MM.1S (cell line): ENCODE measurements at regions not wholly inside any gene's neighbourhood (a gene's known extent, or its start where the extent isn't known, plus 50 kb on each side); places are given as distances from the start of the nearest gene placed in this dataset.

Source experiments
- DNase-seq: peaks from one replicate; pipeline ENCODE4 v3.0.0-alpha.2; 2015
- H2AFZ ChIP-seq: fragments of 300-600 bp; sonication (generic); 2 replicates; pipeline ENCODE4 v1.6.0; 2016; ENCODE audit warnings: antibody characterized with exemption, low read length
- H3F3A ChIP-seq: fragments of 300-600 bp; sonication (generic); 2 replicates; pipeline ENCODE4 v1.6.1; 2016; ENCODE audit warnings: mild to moderate bottlenecking, antibody characterized with exemption, low read length, moderate library complexity, mixed read lengths; ENCODE audit not compliant: insufficient read depth
- H3K27ac ChIP-seq: fragments of 300-600 bp; sonication (generic); 2 replicates; pipeline ENCODE4 v1.5.1; 2016; ENCODE audit warnings: mild to moderate bottlenecking, low read length
- H3K27me3 ChIP-seq: fragments of 300-600 bp; sonication (generic); replicated peaks from 2 replicates; pipeline ENCODE4 v1.6.0; 2016; ENCODE audit warnings: low read length; ENCODE audit not compliant: insufficient read depth
- H3K36me3 ChIP-seq: fragments of 300-600 bp; sonication (generic); replicated peaks from 2 replicates; pipeline ENCODE4 v1.6.1; 2016; ENCODE audit warnings: mild to moderate bottlenecking, low read length, mixed read lengths; ENCODE audit not compliant: insufficient read depth
- H3K4me1 ChIP-seq: fragments of 300-600 bp; sonication (generic); 2 replicates; pipeline ENCODE4 v1.6.1; 2016; ENCODE audit warnings: low read length, mixed read lengths
- H3K4me2 ChIP-seq: fragments of 300-600 bp; sonication (generic); 2 replicates; pipeline ENCODE4 v1.6.0; 2016; ENCODE audit warnings: low read depth, low read length
- H3K4me3 ChIP-seq: fragments of 300-600 bp; sonication (generic); 2 replicates; pipeline ENCODE4 v1.5.1; 2016; ENCODE audit warnings: low read length, mixed read lengths
- H3K79me2 ChIP-seq: fragments of 300-600 bp; sonication (generic); 2 replicates; pipeline ENCODE4 v1.6.1; 2016; ENCODE audit warnings: mixed run types, low read length, mixed read lengths
- H3K9ac ChIP-seq: fragments of 300-600 bp; sonication (generic); 2 replicates; pipeline ENCODE4 v1.6.1; 2016; ENCODE audit warnings: low read length, mixed read lengths
- H3K9me2 ChIP-seq: fragments of 300-600 bp; sonication (generic); replicated peaks from 2 replicates; pipeline ENCODE4 v1.6.1; 2016; ENCODE audit warnings: mild to moderate bottlenecking, low read length, mixed read lengths; ENCODE audit not compliant: insufficient read depth
- H3K9me3 ChIP-seq: fragments of 300-600 bp; sonication (generic); replicated peaks from 2 replicates; pipeline ENCODE4 v1.6.1; 2016; ENCODE audit warnings: mild to moderate bottlenecking, low read length, mixed read lengths; ENCODE audit not compliant: insufficient read depth
- H4K20me1 ChIP-seq: fragments of 300-600 bp; sonication (generic); 2 replicates; pipeline ENCODE4 v1.6.1; 2016; ENCODE audit warnings: mild to moderate bottlenecking, low read length, moderate library complexity, mixed read lengths; ENCODE audit not compliant: insufficient read depth
- CTCF ChIP-seq: fragments of 300-600 bp; sonication (generic); IDR thresholded peaks from 2 replicates; pipeline ENCODE4 v1.5.1; 2016; ENCODE audit warnings: antibody characterized with exemption, low read length, mixed read lengths
- EZH2 ChIP-seq: fragments of 300-600 bp; sonication (generic); optimal IDR thresholded peaks from 2 replicates; pipeline ENCODE3; 2017; ENCODE audit warnings: low read depth, mild to moderate bottlenecking, antibody characterized with exemption, low read length, mixed read lengths
- EZH2phosphoT487 ChIP-seq: fragments of 300-600 bp; sonication (generic); IDR thresholded peaks from 2 replicates; pipeline ENCODE4 v1.6.1; 2018; ENCODE audit warnings: antibody characterized with exemption, low read length

DNA sequence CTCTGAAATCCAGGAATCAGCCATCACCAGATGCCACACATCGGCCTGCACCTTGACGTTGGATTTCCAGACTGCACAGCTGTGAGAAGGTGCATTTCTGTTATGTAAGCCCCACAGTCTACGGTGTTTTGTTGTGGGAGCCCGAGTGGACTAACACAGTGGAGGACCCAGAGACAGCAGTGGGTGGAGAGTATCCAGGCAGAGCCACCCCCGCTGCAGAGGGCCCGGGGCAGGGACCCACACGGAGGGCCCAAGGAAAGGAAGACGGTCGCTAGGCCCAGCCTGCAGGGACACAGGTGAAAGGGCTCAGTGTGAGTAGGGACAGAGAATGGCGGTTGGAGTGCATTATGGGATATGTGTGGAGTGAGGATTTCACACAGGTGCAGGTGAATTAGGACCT, 288.3 kb upstream of the AJAP1 start:
- no peak overlapping the region for H3K4me3 ChIP-seq
- H4K20me1 ChIP-seq: no peaks in the 10 kb centered on the region
- H3K79me2 ChIP-seq: no peaks in the 10 kb centered on the region
- TF ChIP-seq CTCF (no peak), EZH2phosphoT487 (no peak), EZH2 (no peak)
- no peaks in the 10 kb centered on the region for H3K9me2 ChIP-seq
- no peak overlapping the region for H3K9ac ChIP-seq
- H3K27me3 ChIP-seq: peaks cover 60% of the 10 kb centered on the region
- no peak for DNase-seq
- no peaks in the 10 kb centered on the region for H3F3A ChIP-seq
- no peak overlapping the region for H3K4me2 ChIP-seq
- no peaks in the 10 kb centered on the region for H3K4me1 ChIP-seq
- H3K36me3 ChIP-seq: no peaks in the 10 kb centered on the region
- H2AFZ ChIP-seq: no peak overlapping the region
- no peak overlapping the region for H3K27ac ChIP-seq
- H3K9me3 ChIP-seq: no peaks in the 10 kb centered on the region

DNA sequence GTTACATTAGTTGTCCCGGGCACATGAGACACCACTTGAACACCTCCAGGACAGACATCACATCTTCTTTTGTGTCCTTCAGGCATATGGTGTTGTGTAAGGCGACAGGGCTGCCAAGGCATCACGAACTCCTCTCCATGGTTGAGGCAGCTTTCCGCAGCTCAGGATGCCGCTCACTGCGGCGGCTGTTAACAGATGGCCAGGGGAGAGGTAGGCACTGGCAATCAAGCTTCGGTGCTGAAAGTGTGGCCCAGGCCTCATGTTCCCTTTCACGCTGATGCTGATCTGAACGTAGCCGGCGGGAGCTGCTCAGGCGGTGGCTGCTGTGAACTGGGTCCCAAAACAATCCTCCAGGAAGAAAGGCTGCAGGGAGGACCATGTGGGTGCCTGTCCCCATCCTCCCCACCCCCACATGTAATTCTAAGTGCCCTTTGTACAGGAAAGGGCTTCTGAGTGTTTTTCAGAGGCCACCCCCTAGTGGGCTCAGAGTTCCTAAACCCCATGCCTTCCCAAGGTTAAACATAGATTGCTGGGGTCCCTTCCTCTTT, 287.1 kb upstream of the AJAP1 start:
- no peak for DNase-seq
- Histone ChIP-seq H3K4me1 (no peaks in the 10 kb centered on the region), H4K20me1 (no peaks in the 10 kb centered on the region), H3K27ac (no peak overlapping the region), H3F3A (no peaks in the 10 kb centered on the region), H3K36me3 (no peaks in the 10 kb centered on the region), H3K9me2 (no peaks in the 10 kb centered on the region), H3K9me3 (no peaks in the 10 kb centered on the region), H3K4me3 (no peak overlapping the region), H3K9ac (no peak overlapping the region), H3K4me2 (no peak overlapping the region), H2AFZ (no peak overlapping the region), H3K79me2 (no peaks in the 10 kb centered on the region), H3K27me3 (peaks cover 56% of the 10 kb centered on the region)
- TF ChIP-seq EZH2: no peak
- no peak for TF ChIP-seq CTCF
- no peak for TF ChIP-seq EZH2phosphoT487

DNA sequence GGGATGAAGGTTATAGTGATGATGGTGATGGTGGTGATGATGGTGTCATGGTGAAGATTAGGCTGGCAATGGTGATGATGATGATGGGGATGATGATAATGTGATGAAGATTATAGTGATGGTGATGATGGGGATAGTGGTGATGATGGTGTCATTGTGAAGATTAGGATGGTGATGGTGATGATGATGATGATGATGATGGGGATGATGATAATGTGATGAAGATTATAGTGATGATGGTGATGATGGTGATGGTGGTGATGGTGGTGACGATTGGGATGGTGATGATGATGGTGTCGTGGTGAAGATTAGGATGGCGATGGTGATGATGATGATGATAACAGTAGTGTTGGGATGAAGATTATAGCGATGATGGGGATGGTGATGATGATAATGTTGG, 285.1 kb upstream of the AJAP1 start:
- TF ChIP-seq CTCF: no peak
- TF ChIP-seq EZH2: no peak
- TF ChIP-seq EZH2phosphoT487: no peak
- H3F3A ChIP-seq: no peaks in the 10 kb centered on the region
- no peak overlapping the region for H3K27ac ChIP-seq

GRCh38 chr1:4371849-4372248, 282.6 kb upstream of the AJAP1 start:
- Histone ChIP-seq H3K4me3 (no peak overlapping the region), H3K4me2 (no peak overlapping the region), H3K27ac (no peak overlapping the region), H3K9ac (no peak overlapping the region), H4K20me1 (no peaks in the 10 kb centered on the region), H3K9me2 (no peaks in the 10 kb centered on the region), H3K4me1 (no peaks in the 10 kb centered on the region), H3K27me3 (peaks cover 38% of the 10 kb centered on the region), H3K79me2 (no peaks in the 10 kb centered on the region), H3K9me3 (no peaks in the 10 kb centered on the region), H3K36me3 (no peaks in the 10 kb centered on the region), H3F3A (no peaks in the 10 kb centered on the region), H2AFZ (no peak overlapping the region)
- no peak for DNase-seq
- TF ChIP-seq EZH2phosphoT487 (no peak), EZH2 (no peak)

More for the DNA sequence above, 285.1 kb upstream of the AJAP1 start:
- no peak for DNase-seq
- Histone ChIP-seq H3K36me3 (no peaks in the 10 kb centered on the region), H3K9ac (no peak overlapping the region), H3K27me3 (peaks cover 41% of the 10 kb centered on the region), H3K9me3 (no peaks in the 10 kb centered on the region), H3K4me3 (no peak overlapping the region), H3K9me2 (no peaks in the 10 kb centered on the region), H4K20me1 (no peaks in the 10 kb centered on the region), H3K79me2 (no peaks in the 10 kb centered on the region), H3K4me1 (no peaks in the 10 kb centered on the region), H3K4me2 (no peak overlapping the region), H2AFZ (no peak overlapping the region)
